LoVo (cell line): ENCODE measurements at regions not wholly inside any gene's neighbourhood (a gene's known extent, or its start where the extent isn't known, plus 50 kb on each side); places are given as distances from the start of the nearest gene placed in this dataset.
"Not testable (repeated sequence)": the region's sequence is repeated elsewhere in the genome, so short reads cannot be mapped to it uniquely, and the experiment has no call there.

Source experiments
- DNase-seq: peaks from one replicate; pipeline ENCODE4 v3.0.0-alpha.2; 2016; ENCODE audit warnings: low spot score

GRCh38 chr1:230591678-230592077 lies 50.6 kb upstream of the COG2 start:
- DNase-seq, result no peak

GRCh38 chr1:230589951-230590350 lies 52.3 kb upstream of the COG2 start:
- DNase-seq, result no peak

- no peak for DNase-seq
Observed at GRCh38 chr1:230588323-230588746, 53.9 kb upstream of the COG2 start.

GRCh38 chr1:230587061-230587460 lies 55.2 kb upstream of the COG2 start:
- DNase-seq, result no peak

- DNase-seq, result no peak
Observed at GRCh38 chr1:230584660-230585059, 57.6 kb upstream of the COG2 start.

- no peak for DNase-seq
Observed at GRCh38 chr1:230581446-230582079, 60.7 kb upstream of the COG2 start.

- DNase-seq, result no peak
Observed at GRCh38 chr1:230578616-230579015, 63.7 kb upstream of the COG2 start.

GRCh38 chr1:230577537-230577936 lies 64.7 kb upstream of the COG2 start:
- no peak for DNase-seq

GRCh38 chr1:230575886-230576500 lies 66.3 kb upstream of the COG2 start:
- peak; percentile 4 for DNase-seq

- no peak for DNase-seq
Observed at GRCh38 chr1:230574502-230574901, 67.8 kb upstream of the COG2 start.

GRCh38 chr1:230573658-230574057 lies 68.6 kb upstream of the COG2 start:
- no peak for DNase-seq

GRCh38 chr1:230572121-230573105 lies 69.9 kb upstream of the COG2 start:
- DNase-seq, result peak; percentile 11

GRCh38 chr1:230570724-230571360 lies 71.4 kb upstream of the COG2 start:
- DNase-seq, result no peak

- no peak for DNase-seq
Observed at GRCh38 chr1:230569201-230569600, 73.1 kb upstream of the COG2 start.

- no peak for DNase-seq
Observed at GRCh38 chr1:230568676-230569075, 73.6 kb upstream of the COG2 start.

GRCh38 chr1:230568008-230568407 lies 74.3 kb upstream of the COG2 start:
- DNase-seq, result no peak

- no peak for DNase-seq
Observed at GRCh38 chr1:230567221-230567575, 75.1 kb upstream of the COG2 start.

GRCh38 chr1:230566532-230567220 lies 75.6 kb upstream of the COG2 start:
- DNase-seq, result not testable (repeated sequence)

GRCh38 chr1:230565141-230565540 lies 77.1 kb upstream of the COG2 start:
- no peak for DNase-seq

GRCh38 chr1:230563591-230563990 lies 78.7 kb upstream of the COG2 start:
- DNase-seq, result no peak

GRCh38 chr1:230561570-230561969 lies 80.7 kb upstream of the COG2 start:
- no peak for DNase-seq

- DNase-seq, result no peak
Observed at GRCh38 chr1:230558324-230558723, 84.0 kb upstream of the COG2 start.
